Gastroesophageal sphincter (tissue), 4 donors: ENCODE measurements at regions not wholly inside any gene's neighbourhood (a gene's known extent, or its start where the extent isn't known, plus 50 kb on each side); places are given as distances from the start of the nearest gene placed in this dataset.
"Not testable (repeated sequence)": the region's sequence is repeated elsewhere in the genome, so short reads cannot be mapped to it uniquely, and the experiment has no call there.

Experiments
- ATAC-seq: fragments of 150-250 bp; one replicate; pipeline ENCODE4 v1.9.1; 2016; ENCODE audit warnings: mild to moderate bottlenecking, moderate library complexity
- H3K27ac ChIP-seq, 4 donors: fragments of 200-600 bp; sonication (generic) in 3 of 4; 1 replicate in 3 of 4; 2 replicates in 1 of 4; pipeline ENCODE4 v1.5.1; 2016 to 2019
- H3K27me3 ChIP-seq: fragments of 200-600 bp; sonication (generic); one replicate; pipeline ENCODE4 v1.5.1; 2019
- H3K36me3 ChIP-seq, 2 donors: fragments of 200-600 bp; sonication (generic); one replicate each; pipeline ENCODE4 v1.5.1; 2019; ENCODE audit warnings: control low read depth in 1 of 2
- H3K4me1 ChIP-seq, 3 donors: fragments of 200-600 bp; sonication (generic); 1 replicate in 2 of 3; 2 replicates in 1 of 3; pipeline ENCODE4 v1.5.1; 2016 to 2019; ENCODE audit warnings: control low read depth in 2 of 3
- H3K4me3 ChIP-seq, 2 donors: fragments of 200-600 bp; sonication (generic); one replicate each; pipeline ENCODE4 v1.5.1; 2019; ENCODE audit warnings: mild to moderate bottlenecking in 1 of 2, moderate library complexity in 1 of 2
- H3K9me3 ChIP-seq, 3 donors: fragments of 200-600 bp; sonication (generic); one replicate each; pipeline ENCODE4 v1.5.1; 2017 to 2019; ENCODE audit warnings: control low read depth in 2 of 3
- CTCF ChIP-seq, 4 experiments: fragments of 200-600 bp in 2 of 4; fragments of 450-650 bp in 2 of 4; sonication (generic) in 1 of 4; IDR thresholded peaks; one replicate each; pipeline ENCODE4 v1.5.1; 2017 to 2019; ENCODE audit warnings: antibody characterized with exemption in 4 of 4, mild to moderate bottlenecking in 2 of 4, moderate library complexity in 2 of 4
- EP300 ChIP-seq: sonication (generic); formaldehyde crosslinking; IDR thresholded peaks from one replicate; pipeline ENCODE4 v1.6.1; 2017; ENCODE audit warnings: antibody characterized with exemption, mild to moderate bottlenecking
- POLR2A ChIP-seq, 2 donors: fragments of 450-650 bp; IDR thresholded peaks; one replicate each; pipeline ENCODE4 v1.6.1; 2017; ENCODE audit warnings: antibody characterized with exemption in 2 of 2, mild to moderate bottlenecking in 2 of 2, moderate library complexity in 1 of 2
- POLR2AphosphoS5 ChIP-seq: sonication (generic); formaldehyde crosslinking; IDR thresholded peaks from one replicate; pipeline ENCODE4 v1.6.1; 2017; ENCODE audit warnings: antibody characterized with exemption
- WGBS, 2 donors: methylation state at CpG; one replicate each; pipeline ENCODE4 v1.1.5; 2018; ENCODE audit warnings: low coverage in 1 of 2; 5-methylcytosine and 5-hydroxymethylcytosine counted together

DNA sequence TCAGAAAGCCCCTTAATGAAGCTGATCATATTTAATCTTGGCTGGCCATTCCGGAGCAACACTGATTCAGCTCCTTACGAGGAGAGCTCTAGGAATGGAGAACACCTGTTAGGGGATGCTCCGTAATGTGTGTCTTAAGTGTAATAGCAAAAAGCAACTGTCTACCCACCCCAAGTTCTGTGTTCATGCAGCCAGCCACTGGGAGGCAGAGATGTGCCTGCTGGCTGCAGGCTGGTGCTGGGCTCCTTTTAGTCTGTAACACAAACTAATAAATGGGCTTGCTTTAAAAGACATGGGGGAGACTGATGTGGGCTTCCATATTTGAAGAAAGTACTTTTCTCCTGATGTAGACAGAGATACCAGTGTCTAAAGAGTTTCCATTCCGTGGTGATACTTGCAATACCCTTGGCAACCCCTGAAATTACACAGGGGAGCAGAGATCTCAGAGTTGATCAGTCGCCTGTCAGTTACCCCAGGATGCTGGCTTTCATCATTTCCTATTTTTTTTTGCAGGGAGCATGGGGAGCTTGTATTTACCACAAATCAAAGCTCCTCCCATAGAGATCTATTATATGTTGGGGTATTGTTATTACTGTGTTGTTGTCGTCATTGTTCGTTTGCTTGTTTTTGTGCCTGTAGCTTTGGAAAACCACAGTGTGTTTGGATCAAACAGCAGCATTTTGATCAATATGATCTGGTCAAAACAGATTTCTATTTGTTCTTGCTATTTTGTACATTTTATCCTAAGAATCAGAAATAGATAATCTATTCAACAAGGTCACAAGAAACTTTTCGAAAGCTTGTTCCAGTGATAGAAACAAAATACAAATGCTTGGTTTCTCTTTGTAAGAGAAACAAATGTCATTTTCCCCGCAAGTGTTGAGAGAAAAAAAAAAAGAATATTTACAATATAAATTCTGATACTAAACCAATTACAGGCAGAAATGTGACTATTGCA lies 65.8 kb downstream of the MTX3 start:
- H3K9me3 ChIP-seq, result peaks cover 0 to 9% (median 0%) of the 10 kb centered on the region in 3 donors
- H3K4me3 ChIP-seq, result no peak overlapping the region
- H3K27me3 ChIP-seq, result no peaks in the 10 kb centered on the region
- no peaks in the 10 kb centered on the region for H3K36me3 ChIP-seq
- H3K4me1 ChIP-seq, result no peaks in the 10 kb centered on the region
- TF ChIP-seq POLR2AphosphoS5 (no peak), POLR2A (IDR thresholded peaks at IDR 0.05) (no peak), EP300 (no peak), CTCF (IDR thresholded peaks at IDR 0.05) (no peak)
- WGBS, 2 donors, result 64 to 82% methylated on average over 7 to 8 of the region's 9 CpGs
- no peak overlapping the region for H3K27ac ChIP-seq
- ATAC-seq, result no peak

DNA sequence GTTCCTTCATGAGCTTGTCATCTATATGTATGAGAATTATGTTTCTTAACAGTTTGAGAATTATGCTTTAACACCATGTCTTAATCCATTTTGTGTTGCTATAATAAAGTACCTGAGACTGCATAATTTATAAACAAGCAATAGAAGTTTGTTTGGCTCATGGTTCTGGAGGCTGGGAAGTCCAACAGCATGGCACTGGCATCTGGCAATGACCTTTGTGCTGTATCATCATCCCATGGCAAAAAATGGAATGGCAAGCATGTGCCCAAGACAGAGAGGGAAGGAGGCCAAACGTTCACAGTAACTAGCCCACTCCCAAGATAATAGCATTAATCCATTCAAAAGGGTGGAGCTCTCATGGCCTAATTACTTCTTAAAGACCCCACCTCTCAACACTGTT lies 67.6 kb downstream of the MTX3 start:
- Histone ChIP-seq H3K36me3 (no peaks in the 10 kb centered on the region), H3K4me3 (no peak overlapping the region), H3K4me1 (no peaks in the 10 kb centered on the region), H3K27me3 (no peaks in the 10 kb centered on the region), H3K27ac (no peak overlapping the region), H3K9me3 (peaks cover 0 to 13% (median 0%) of the 10 kb centered on the region in 3 donors)
- 20 to 50% methylated on average over 1 of the region's 1 CpG for WGBS, 2 donors
- TF ChIP-seq POLR2AphosphoS5, result no peak
- no peak for TF ChIP-seq CTCF (IDR thresholded peaks at IDR 0.05)
- no peak for TF ChIP-seq EP300
- no peak for TF ChIP-seq POLR2A (IDR thresholded peaks at IDR 0.05)
- no peak for ATAC-seq

DNA sequence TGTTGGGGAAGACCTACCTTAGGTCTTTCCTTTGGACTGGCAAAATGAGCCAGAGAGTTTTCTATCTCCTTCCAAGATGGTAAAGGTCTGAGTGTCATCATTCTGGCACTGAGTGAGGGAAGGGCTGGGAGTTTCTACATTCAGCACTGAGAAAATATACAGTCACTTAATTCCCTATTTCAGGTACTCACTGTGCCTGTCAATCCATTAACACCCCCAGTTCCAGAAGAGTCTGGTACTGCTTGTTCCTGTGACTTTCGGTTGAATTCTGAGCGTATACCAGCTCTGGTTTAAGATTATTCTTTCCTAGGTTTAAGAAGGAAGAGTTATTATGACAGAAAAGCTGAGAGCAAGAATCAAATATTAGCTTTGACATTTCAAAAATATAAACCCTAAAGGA lies 68.4 kb downstream of the MTX3 start:
- no peak for ATAC-seq
- H3K27me3 ChIP-seq, result no peaks in the 10 kb centered on the region
- TF ChIP-seq POLR2AphosphoS5, result no peak
- TF ChIP-seq POLR2A (IDR thresholded peaks at IDR 0.05), result no peak
- TF ChIP-seq CTCF (IDR thresholded peaks at IDR 0.05), result no peak
- TF ChIP-seq EP300, result no peak
- no peak overlapping the region for H3K27ac ChIP-seq
- H3K36me3 ChIP-seq, result no peaks in the 10 kb centered on the region
- H3K9me3 ChIP-seq, result peaks cover 0 to 21% (median 0%) of the 10 kb centered on the region in 3 donors
- WGBS, 2 donors, result 83 to 86% methylated on average over 2 of the region's 2 CpGs
- no peak overlapping the region for H3K4me3 ChIP-seq
- no peaks in the 10 kb centered on the region for H3K4me1 ChIP-seq

- not testable (repeated sequence) for H3K36me3 ChIP-seq
These were observed 83.6 kb downstream of the MTX3 start for GRCh38 chr5:79907452-79907851.

GRCh38 chr5:79902571-79902970 lies 88.5 kb downstream of the MTX3 start:
- H3K27me3 ChIP-seq, H3K27ac ChIP-seq, H3K9me3 ChIP-seq, H3K4me3 ChIP-seq, H3K36me3 ChIP-seq, H3K4me1 ChIP-seq, ATAC-seq: not testable (repeated sequence)
- no CpG with 5 or more reads among the region's 10 CpGs for WGBS, 2 donors

More at GRCh38 chr5:79907452-79907851, 83.6 kb downstream of the MTX3 start:
- ATAC-seq, H3K27ac ChIP-seq, H3K9me3 ChIP-seq, H3K27me3 ChIP-seq, H3K4me1 ChIP-seq, H3K4me3 ChIP-seq: not testable (repeated sequence)
- WGBS, 2 donors, result 75 to 100% methylated on average over 1 of the region's 1 CpG

DNA sequence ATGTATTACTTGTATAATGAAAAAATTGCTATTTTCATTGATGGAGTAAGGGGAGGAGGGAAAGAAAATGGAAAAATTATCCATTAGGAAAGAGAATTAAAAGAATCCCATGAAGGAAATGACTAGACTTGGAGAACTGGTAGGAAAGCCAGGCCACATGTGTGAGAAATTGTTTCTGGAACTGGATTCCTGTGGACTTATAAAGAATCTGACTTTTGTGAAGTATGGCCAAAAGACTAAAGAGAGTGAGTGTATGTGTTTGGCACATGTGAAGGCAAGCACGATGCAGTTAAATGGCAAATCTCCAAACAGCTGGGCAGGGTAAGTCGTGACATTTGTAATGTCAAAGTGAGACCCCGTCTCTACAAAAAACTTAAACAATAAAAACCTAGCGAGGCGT lies 89.4 kb downstream of the MTX3 start:
- no peak for ATAC-seq
- Histone ChIP-seq H3K36me3 (no peaks in the 10 kb centered on the region), H3K9me3 (no peaks in the 10 kb centered on the region), H3K27me3 (peaks cover 3% of the 10 kb centered on the region), H3K27ac (no peak overlapping the region), H3K4me1 (no peaks in the 10 kb centered on the region), H3K4me3 (no peak overlapping the region)
- WGBS, 2 donors, result 53 to 67% methylated on average over 1 to 5 of the region's 5 CpGs
- TF ChIP-seq POLR2A (IDR thresholded peaks at IDR 0.05), result no peak
- TF ChIP-seq CTCF (IDR thresholded peaks at IDR 0.05), result no peak
- no peak for TF ChIP-seq EP300
- TF ChIP-seq POLR2AphosphoS5, result no peak
